Hematopoietic multipotent progenitor cell treated with erythropoietin and hydrocortisone succinate and interleukin-3 and kit ligand, for 6 days (in vitro differentiated cells): ENCODE measurements at regions not wholly inside any gene's neighbourhood (a gene's known extent, or its start where the extent isn't known, plus 50 kb on each side); places are given as distances from the start of the nearest gene placed in this dataset.
A peak's percentile ranks its signal among the peaks of the same experiment; 100 is the strongest.
"Not testable (repeated sequence)": the region's sequence is repeated elsewhere in the genome, so short reads cannot be mapped to it uniquely, and the experiment has no call there.

Experiments used
- DNase-seq: peaks from one replicate; pipeline ENCODE4 v3.0.0-alpha.2; 2015

DNA sequence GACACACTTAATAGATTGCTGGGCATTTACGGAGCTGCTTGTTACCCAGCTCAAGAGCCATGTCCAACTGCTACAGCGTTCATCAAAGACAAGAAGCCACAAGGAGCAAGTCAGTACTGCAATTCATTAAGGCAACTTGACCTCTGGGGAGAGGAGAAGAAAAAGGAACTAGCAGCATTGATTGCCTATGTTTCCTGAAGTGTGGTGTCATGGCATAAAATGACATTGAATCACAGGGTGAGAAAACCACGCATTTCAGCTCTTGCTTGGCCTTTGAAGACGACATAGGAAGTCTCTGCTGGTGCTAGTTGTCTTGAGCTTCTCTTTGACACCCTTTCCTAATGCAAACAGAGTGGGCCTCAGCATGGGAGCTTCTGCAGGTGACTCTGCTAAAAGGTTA is 139.1 kb downstream of the CDH26 start:
- peak; percentile 37 for DNase-seq

DNA sequence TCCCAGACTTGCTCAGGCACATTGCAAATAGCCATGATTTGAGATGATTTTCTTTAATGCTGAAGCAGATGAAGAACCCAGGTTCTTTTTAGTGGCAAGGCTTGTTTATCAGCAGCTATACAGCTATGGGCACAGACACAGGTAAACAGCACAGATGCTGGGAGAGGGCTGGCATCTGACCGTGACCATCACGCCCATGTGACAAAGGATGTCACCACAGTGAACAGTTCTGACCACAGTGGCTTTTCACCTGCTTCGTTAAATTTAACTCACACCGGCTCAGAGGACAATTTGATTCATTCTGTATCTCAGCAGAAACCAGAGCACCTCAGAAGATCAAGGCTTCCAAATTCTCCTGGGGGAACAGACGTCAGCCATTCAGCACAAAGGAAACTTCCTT is 142.6 kb downstream of the CDH26 start:
- DNase-seq = no peak

DNA sequence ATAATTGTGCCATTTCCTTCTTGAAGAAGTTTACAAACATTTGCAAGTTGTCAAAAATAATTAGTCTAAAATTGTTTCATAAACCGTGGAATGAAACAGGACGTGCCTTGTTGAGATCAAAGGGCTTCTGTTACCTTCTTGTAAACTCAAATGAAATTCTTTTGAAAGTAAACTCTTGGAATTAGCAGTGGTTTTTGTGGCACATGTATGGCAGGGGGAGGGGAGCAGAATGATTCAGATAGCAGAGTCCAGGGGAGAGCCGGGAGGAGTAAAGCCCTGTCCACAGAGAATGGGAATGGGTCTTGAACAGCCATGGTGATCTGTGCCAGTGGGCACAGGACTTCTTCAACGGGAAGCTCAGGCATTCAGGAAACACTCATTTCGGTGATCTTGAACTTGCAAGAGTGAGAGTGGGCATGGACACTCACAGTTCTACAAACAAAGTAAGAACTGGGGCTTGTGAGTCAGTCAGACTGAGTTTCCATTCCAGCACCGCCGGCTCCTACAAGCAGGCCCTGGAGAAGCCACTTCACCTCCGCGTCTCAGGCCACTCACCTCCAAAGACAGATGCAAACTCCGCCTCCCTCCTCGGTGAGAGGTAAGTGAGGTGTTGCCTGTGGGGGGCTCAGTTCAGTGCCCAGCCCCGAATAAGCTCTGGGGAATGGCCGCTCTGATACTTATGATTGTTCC is 143.1 kb downstream of the CDH26 start:
- no peak for DNase-seq

DNA sequence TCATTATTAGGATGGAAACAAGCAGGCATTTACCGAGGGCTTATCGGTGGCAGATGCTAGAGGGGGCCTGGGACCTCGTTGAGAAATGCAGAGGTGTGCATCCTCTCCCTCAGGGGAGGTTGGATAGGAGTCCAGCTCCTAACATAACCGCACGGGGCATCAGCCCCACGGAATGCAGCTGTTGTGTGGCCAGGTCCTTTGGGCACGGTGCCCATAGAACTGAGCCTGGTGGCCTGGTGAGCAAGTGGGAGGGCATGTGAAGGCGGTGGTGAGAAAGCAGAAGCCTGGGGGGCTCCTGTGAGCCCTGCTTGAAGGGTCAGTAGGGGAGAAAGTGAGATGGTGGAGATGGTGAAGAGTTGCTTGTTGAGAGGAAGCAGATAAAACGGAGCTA is 143.7 kb downstream of the CDH26 start:
- DNase-seq = no peak

DNA sequence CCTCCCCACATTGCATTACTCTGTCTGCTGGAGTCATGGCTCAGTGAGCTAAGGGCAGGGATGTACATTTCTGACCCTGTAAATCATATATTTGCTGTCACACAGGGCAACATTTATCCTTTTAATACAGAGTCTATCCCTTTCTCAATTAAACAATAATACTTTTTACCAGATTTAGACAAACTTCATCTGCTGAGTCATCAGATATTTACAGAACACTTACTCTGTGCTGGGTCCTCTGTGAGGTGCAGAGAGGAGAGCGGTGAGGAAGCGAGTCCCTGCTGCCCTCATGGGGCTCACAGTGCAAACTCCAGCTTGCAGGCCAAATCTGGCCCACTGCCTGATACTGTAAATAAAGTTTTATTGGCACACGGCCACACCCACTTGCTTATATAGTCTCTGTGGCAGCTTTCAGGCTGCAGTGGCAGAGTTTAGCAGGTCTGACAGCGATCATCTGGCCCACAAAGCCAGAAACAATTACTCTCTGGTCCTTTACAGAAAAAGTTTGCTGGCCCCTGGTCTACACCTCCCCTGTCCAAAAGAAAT is 144.5 kb downstream of the CDH26 start:
- no peak for DNase-seq

DNA sequence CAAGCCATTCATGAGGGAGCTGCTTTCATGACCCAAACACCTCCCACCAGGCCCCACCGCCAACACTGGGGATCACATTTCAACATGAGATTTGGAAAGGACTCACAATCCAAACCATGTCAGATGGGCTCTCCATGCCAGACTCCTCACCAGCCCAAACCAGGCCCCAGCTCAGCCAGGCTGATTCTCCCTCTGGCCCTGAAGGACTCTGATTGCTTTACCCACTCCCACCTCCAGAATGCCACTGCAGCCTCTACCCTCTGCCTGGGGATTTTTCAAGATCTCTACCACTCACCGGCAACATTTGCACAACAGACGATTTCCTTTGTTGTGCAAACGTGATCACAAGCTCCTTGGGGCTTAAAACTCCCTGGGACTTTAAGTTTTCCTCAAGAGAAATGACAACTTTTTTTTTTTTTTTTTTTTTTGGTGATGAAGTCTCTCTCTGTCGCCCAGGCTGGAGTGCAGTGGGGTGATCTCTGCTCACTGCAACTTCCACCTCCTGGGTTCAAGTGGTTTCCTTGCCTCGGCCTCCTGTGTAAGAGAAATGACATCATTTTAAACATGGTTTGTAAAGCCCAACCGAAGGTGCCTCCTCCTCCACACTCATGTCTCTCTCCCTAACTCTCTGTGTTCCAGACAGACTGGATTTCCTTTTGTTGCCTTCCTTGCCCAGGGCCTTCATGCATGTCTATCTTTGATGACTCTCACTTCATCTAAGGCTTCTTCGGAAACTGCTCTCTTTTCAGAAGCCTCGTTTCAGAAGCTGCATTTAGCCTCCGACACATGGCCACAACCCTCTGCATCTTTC is 147.0 kb downstream of the CDH26 start:
- DNase-seq = no peak

DNA sequence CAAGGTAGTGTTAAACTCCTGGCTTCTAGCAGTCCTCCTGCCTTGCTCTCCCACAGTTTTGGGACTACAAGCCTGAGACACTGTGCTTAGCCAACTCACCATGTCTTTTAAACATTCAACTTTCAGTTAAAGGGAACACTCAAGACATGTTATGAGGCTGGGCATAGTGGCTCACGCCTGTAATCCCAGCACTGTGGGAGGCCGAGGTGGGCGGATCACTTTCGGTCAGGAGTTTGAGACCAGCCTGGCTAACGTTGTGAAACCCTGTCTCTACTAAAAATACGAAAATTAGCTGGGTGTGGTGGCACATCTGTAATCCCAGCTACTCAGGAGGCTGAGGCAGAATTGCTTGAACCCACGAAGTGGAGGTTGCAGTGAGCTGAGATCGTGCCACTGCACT is 148.0 kb downstream of the CDH26 start:
- DNase-seq = not testable (repeated sequence)

DNA sequence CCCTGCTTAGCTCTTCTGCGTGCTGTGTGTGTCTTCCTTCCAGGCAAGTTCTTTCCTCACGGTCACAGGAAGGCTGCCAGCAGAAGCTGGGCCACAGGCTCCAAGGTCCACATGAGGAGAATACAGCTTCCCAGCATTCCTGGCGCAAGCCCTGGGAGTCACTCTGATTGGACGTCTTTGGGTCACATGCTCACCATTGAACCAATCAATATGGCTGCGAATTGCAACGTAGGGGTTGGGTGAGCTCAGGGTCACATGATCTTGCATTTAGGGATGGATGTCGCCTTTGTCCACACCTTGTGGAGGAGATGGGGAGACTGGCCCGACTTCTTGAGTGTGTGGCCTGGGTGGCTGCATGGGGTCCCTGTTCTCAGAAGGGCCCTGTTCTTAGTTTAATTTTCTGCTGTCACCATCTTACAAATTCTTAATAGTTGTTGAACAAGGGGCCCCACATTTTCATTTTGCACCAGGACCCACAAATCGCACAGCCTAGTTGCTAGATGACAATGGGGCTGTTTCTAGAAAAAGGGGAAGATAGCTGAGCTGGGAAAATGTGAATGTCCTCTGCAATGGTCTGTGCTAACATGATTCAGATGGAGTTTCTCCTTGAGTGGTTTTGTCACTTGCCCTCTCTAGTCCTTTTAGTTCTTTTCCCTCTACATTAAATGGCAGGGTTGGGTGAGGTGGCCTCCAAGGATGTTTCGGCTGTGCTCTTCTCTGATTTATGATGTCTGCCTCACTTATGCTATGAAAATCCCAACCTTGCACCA is 149.6 kb downstream of the CDH26 start:
- DNase-seq = no peak

DNA sequence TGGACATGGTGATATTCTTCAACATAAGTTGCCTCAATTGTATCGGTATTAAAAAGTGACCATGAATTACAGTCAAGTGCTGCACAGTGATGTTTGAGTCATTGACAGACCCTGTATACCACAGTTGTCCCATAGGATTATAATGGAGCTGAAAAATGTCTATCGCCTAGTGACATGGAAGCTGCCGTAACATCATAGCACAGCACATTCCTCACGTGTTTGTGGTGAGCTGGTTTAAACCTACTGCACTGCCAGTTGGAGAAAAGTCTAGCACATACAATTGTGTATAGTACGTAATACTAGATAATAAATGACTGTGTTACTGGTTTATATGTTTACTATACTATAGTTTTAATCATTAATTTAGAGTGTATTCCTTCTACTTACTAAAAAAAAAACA is 150.2 kb downstream of the CDH26 start:
- DNase-seq = no peak

DNA sequence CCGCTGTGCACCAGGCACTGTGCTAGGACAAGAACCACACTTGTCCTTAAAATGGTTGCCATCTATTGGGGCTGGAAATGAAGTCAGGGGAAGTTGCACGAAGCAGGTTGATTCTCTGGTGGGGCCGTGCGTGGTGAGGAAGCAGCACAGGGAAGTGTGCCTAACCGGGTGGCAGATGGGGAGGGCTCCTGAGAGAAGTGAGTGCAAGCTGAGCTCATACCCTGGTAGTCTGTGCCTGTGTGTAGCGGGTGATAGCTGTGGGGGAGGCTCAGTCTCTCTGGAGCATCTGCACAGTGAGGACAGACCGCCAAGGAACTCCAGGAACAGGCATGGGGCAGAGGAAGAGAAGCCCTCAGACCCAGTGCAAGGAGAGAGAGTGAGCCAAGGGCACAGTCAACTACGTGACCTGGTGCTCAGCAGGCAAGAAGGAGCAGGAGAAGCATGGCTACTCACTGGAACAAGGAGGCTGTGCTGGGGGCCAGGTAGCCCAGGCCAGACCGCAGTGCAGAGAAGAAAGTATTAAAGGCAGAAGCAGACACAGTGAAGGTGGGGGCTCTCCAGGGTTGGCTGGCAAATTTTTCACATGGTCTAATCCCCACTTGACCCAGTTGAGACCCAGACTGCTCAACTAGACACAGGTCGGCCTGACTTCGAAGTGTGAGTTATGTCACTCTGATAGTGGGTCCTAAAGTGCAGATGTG is 155.0 kb downstream of the CDH26 start:
- no peak for DNase-seq

DNA sequence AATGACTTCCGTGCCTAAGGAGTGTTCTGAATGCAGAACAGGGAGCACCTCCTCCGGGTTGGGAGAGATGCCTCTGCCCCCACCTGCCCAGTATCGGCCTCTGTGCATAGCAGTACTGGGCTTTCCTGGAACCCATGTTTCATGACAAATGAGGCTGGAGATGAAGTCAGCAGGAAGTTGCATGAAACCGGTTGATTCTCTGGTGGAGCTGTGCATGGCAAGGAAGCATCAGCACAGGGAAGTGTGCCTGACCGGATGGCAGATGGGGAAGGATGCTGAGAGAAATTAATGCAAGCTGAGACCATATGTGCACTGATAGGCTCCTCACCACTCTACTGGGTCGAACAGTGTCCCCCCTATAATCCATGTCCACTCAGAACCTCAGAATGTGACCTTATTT is 155.5 kb downstream of the CDH26 start:
- DNase-seq = no peak

DNA sequence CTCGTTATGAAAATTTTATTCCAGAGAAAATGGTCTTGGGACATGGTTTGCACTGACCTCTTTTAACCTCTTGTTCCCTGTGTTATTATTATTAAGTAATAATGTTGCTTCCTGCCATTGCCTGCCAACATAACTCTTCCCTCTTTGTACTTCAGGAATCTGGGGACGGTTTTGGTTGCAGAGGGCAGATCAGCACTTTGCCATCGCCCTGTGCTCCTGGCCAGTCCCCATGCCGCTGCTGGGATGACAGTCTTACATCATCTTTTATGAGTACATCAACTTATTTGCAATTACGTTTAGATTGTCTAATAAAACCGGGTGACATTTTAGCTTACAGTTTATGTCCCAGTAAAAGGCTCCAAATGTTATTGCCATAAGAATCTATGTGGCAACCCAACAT is 157.2 kb downstream of the CDH26 start:
- no peak for DNase-seq

DNA sequence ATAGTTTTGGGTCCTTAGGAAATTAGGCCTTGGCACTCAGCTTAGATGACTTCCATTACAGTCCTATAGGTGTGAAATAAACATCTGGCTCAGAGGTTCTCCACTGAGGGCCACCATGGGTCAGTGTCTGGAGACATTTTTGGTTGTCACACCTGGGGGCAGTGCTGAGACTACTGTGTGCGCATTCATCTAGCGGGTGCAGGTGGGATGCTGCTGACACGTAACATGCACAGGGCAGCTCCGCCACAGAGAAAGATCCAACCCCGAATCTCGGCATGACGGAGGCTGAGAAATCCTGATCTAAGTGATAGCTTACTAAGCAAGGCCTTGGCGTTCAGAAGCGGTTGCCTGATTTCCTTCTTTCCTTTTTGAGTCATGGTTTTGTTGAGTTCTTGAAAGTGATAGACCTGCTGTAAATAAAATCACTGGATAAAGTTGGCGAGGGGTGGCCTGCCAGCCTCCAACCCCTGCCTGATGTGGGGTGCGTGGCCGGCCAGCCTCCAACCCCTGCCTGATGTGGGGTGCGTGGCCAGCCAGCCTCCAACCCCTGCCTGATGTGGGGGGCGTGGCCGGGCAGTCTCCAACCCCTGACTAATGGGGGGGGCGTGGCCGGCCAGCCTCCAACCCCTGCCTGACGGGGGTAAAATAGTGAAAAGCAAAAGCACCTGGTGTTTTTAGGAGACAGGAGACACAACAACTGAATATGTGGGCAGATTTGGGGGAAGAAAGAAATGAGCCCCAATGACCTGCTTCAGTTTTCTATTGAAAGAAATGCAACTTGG is 158.1 kb downstream of the CDH26 start:
- DNase-seq = no peak

DNA sequence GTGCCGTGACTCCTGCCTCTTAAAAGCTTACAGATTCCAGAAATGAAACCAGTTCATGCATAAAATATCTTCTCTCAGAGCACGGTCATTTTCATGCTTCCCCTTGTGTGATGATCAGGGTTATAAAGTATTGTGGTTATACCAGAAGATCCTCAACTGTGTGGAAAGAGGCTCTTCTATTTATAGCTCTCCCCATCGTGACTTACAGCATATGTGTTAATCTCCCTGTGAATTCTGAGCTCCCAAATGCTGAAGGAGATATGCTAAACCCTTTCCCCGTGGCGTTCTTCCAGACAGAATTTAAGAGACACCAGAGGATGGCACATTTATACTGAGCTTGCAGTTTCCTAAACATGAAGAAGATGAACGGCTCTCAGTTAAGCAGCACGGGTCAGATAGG is 158.8 kb downstream of the CDH26 start:
- DNase-seq = peak; percentile 40

DNA sequence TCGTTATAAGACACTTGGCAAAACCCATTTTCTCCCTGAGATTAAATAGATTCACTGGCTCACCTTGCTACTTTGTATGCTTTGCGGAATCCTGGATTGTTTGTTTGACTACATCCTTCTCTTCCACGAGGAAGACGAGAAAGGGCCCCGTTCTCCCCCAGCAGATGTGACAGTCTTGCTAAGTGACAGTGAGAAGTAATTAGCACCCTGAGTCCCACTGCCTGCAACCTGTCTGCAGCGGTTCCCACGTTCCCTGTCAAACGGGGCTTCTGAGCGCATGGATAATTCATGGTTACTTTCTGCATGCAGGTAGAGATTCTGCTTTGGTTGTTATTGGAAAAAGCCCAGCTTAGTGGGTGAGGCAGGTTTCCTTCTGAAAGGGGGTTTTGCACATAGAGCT is 163.7 kb downstream of the CDH26 start:
- no peak for DNase-seq

DNA sequence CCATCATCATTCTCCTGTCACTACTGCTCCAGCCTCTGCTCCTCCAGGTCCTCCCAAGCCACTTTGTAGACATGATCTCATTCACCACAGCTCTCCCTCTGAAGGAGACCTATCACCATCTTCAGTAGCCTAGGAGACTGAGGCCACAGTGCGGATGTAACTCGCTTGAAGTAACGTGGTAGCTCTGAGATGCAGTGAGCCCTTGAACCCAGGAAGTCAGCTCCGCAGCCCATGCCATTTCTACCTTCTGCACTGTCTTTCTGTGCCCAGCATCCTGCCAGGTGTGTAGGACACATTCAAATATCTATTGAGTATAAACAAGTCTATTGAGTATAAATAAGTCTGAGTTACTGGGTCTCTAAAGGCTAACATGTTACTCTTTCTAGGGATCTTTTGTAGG is 164.4 kb downstream of the CDH26 start:
- no peak for DNase-seq

DNA sequence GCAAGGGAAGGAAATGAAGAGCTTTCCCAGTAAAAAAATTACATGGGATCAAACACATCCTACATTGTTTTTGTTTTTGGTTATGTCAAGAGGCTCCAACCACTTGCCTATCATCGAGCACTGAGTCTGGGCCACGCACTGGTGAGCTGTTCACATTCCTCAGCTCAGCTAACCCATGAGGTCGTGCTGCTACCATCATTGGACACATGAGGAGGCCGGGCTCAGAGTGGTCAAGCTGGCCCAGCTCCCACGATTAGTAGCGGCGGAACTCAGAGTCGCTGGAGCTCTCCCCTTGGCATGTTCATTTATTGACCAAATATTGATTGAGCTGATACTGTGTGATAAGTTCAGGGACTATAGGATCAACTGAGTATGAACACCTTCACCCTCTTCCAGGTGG is 164.9 kb downstream of the CDH26 start:
- no peak for DNase-seq

DNA sequence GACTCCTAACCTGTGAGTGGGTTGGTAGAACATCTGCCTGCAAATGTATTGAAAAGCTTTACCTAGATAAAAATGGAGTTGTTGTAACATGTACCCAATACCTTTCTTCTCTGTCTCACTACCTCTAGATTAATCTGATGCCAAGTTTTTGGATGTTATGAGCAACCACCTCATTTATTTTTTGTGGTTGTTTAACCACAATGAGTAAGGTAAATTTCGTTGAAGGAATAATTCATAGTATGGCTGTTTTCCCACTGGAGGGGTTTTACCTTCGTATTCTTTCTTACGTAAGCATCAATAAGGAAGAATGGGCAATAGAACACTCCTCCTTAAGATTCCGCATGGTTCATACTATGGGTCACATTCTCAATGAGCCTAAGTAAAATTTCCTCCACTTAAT is 165.4 kb downstream of the CDH26 start:
- no peak for DNase-seq

DNA sequence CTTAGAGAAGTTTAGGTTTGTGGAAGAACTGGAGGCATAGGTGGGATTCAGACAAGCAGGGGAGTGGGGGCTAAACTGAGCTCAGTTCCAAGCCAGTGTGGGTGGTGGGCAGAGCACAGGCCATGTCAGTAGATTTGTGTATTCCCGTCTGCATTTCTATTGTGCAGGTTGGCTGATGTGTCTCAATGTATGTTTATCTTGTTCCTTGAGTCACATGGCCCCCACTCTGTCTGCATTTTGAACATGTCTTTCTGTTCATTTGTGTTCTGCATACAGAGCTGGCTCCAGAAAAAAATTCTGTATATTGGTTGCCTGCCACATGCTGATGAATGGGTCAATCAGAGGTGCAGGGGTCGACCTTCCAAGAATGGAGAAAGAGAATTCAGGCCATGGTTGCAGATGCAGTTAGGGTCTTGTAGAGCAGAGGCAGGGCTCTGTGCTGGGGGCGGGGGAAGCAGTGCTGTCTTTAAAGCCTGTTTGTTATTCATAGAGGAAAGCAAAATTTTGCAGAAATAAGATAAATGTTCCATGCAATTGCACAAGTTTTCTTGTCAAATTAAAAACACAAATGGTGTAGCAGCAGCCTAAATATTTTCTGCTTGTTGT is 166.7 kb downstream of the CDH26 start:
- DNase-seq = no peak

DNA sequence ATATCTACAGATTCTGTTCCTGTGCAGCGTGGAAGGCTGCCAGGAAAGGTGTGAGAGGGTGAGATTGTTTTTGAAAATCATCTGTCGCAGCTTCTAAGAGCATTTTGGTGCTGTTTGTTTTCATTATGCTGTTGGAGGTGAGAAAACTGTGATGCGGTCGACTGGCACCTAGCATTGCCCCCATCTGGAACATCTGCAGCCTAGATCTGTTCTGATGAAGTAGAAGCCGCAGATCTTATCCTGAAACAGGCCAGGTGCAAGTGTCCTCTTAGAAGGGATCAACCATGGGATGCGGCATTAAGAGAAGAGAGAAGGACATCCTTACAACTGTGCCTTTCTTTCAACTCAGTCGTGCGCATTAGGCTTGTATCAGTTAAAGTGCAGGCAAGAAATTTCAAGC is 167.3 kb downstream of the CDH26 start:
- no peak for DNase-seq

DNA sequence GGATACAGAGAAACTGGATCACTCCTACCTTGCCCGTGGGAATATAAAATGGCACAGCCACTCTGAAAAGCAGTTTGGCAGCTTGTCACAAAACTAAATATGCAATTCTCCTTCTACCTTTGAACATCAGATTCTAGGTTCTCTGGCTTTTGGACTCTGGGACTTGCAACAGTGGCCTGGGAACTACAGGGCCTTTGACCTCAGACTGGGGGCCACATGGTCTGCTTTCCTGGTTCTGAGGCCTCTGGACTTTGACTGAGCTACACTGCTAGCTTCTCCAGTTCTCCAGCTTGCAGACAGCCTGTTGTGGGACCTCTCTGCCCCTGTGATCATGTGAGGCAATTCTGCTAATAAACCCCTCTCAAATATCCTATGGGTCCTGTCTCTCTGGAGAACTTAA is 168.8 kb downstream of the CDH26 start:
- DNase-seq = no peak

DNA sequence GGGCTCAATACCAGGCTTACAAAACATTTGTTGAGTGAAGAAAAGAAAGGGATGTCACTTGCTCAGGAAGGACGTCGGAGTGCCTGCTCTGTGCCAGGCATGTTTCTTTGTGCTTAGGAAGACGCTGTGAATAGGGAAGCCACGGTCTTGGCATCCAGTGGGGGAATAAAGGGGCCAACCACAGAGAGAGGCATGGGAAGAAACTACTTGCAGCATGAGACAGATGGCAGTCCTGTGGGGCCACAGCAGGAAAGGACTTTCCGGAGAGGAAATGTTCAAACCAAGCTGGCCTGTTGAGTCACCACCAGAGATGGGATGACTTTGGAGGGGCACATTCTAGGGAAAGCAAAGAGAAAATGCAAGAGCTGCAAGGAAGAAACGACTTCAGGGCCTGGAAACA is 173.2 kb downstream of the CDH26 start:
- DNase-seq = peak; percentile 29
